GM19328 (cell line): ENCODE measurements at regions not wholly inside any gene's neighbourhood (a gene's known extent, or its start where the extent isn't known, plus 50 kb on each side); places are given as distances from the start of the nearest gene placed in this dataset.

Source experiments
- ATAC-seq: cut with Tn5 transposase; IDR thresholded peaks from one replicate; pipeline ENCODE4 v1.9.1; 2021; ENCODE audit warnings: mild to moderate bottlenecking, moderate library complexity; ENCODE audit not compliant: unreplicated experiment

DNA sequence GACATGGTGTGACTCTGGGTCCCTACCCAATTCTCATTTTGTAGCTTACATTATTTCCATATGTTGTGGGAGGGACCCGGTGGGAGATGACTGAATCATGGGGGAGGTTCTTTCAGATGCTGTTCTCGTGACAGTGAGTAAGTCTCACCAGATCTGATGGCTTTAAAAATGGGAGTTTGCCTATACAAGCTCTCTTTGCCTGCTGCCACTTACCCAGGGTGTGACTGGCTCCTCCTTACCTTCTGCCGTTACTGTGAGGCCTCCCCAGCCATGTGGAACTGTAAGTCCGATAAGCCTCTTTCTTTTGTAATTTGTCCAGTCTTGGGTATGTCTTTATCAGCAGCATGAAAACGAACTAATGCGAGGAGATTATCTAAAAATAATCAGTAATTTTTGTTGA is 1683.2 kb upstream of the SLC39A10 start:
- no peak for ATAC-seq

DNA sequence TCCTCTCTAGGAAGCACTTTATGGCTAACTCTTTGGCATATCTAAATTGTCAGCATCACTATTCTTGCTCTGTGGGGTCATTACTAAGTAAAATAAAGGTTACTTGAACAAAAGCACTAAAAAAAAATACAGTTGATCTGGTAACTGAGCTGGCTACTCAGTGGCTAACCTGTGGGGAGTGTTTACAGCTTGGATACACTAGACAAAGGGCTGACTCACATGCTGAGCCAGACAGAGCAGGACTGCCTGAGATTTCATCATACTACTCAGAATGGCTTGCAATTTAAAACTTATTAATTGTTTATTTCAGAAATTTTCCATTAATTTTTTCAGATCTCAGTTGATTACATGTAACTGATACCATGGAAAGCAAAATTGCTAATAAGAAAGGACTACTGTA is 1690.4 kb upstream of the SLC39A10 start:
- no peak for ATAC-seq

DNA sequence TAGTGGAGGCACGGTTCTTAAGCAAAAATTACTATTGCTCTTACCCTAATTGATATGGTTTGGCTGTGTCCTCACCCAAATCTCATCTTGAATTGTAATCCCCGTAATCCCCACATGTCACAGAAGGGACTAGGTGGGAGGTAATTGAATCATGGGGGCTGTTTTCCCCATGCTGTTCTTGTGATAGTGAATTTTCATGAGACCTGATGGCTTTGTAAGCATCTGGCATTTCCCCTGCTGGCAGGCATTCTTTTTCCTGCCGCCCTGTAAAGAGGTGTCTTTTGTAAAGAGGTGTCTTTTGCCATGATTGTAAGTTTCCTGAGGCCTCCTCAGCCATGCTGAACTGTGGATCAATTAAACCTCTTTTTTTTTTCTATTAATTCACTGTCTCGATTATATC is 1691.8 kb upstream of the SLC39A10 start:
- ATAC-seq, result no peak

- ATAC-seq, result no peak
Observed at GRCh38 chr2:193963472-193964119, 1693.4 kb upstream of the SLC39A10 start.

DNA sequence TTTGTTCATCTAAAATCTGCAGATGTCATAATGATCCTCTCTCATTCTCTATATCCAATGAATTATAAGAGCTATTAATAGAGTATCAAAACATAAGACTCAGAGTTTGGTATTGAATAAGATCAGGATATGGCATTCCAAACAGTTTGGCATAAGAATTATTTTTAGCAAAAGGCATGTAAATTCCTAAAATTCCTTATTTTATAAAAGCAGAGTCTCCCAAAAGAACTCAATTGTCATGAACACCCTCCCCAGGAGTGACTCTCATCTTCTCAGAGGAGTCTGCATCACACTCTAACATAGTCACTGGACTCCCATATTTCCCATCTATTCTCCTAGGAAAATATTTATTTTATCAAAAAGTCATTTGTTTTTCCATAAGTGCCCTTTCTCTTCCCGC is 1710.2 kb upstream of the SLC39A10 start:
- ATAC-seq, result no peak

- ATAC-seq, result no peak
Observed at GRCh38 chr2:193943406-193943960, 1713.5 kb upstream of the SLC39A10 start.

DNA sequence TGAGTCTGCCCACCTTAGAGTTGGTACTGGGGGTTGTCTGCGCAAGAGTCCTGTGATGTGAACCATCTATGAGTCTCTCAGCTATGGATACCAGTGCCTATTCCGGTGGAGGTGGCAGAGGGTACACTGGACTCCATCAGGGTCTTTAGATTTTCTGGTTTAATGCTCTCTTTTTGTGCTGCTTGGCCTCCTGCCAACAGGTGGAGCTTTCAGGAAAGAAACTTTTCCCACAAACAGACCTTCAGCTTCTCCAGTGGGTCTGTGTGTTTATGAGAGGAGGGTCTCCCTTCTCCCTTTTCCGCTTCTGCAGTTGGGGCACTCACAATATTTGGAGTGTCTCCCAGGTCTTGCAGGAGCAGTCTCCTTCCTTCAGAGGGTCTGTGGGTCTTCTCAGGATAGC is 1721.9 kb upstream of the SLC39A10 start:
- ATAC-seq, result no peak

GRCh38 chr2:193929131-193929530 is 1727.9 kb upstream of the SLC39A10 start:
- ATAC-seq, result no peak

- ATAC-seq, result no peak
Observed at GRCh38 chr2:193907561-193907960, 1712.8 kb upstream of the TMEFF2 start.

DNA sequence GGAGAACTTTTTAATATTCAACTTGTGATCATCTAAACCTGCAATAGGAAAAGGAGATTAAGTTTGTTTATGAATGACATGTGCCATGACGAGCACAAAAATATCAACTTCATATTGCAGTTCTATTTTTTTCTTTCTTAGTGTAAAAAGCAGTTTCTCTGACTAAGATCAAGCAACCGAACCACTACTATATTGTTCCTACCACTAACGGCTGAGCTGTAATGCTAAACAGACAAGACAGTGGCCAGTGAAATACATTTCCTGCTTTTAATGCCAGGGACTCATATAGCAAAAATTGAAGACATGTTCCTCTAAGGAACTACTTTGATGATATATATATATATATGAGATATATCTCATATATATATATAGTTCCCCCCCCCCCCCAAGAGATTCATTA is 1705.6 kb upstream of the TMEFF2 start:
- ATAC-seq, result no peak

DNA sequence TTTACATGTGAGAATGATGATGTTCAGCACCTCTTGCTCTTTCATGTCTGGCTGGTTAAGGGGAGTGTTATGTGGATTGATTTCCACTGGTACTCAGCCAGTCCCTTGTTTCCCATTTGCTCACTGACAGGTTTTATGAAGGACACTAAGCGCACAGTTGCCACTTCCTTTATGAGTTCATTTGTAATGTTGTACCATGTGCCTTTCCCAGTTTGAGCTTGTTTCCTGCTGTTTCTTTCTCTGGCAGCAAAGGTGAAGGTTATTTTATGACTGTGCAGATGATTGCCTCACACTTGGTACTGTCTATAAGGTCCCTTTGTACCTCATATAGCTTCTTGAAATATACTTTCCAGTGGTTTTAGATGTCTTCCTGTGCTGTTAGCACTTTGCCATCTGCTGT is 1700.5 kb upstream of the TMEFF2 start:
- ATAC-seq, result no peak

DNA sequence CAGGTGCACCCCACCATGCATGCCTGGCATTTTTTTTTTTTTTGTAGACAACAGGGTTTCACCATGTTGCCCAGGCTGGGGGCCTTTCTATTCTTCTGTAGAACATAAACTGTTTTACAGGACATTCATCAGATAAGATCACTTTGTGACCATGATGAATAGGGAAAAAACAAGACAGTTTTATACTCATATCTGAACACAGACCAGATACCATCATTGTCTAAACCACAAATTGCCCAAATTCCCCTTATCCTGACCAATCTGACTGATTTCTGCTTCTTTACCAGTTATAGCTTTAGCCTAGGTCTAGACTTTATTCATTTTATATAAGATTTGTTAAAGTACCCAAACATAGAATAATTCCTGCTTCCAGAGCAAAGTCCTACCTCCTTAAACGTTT is 1699.3 kb upstream of the TMEFF2 start:
- no peak for ATAC-seq

DNA sequence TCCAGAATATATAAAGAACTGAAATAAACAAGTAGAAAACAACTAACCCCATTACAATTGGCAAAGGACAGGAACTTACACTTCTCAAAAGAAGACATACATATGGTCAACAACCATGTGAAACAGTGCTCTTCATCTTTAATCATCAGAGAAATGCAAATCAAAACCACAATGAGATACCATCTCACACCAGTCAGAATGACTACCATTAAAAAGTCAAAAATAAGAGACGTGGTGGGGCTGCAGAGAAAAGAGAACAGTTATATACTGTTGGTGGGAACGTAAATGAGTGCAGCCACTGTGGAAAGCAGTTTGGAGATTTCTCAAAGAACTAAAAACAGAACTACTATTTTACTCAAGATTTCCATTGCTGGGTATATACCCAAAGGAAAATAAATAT is 1696.3 kb upstream of the TMEFF2 start:
- ATAC-seq, result no peak

- ATAC-seq, result no peak
Observed at GRCh38 chr2:193885419-193885818, 1690.7 kb upstream of the TMEFF2 start.

- ATAC-seq, result no peak
Observed at GRCh38 chr2:193883820-193884219, 1689.1 kb upstream of the TMEFF2 start.

DNA sequence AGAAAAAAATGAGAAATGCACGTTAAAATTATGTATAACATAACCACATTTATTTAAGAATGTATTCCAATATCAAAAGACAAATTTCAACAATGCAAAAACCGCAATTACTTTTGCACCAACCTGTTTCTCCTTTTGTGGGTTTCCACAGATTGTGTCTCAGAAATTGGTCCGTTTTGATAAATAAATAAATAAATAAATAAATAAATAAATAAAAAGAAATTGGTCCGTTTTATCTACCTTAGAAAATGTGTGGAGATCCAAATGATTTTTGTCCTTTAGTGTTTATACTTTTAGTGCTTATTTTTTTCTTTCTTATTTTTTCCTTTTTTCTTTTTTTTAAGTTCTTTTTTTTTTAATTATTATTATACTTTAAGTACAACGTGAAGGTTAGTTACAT is 1682.2 kb upstream of the TMEFF2 start:
- ATAC-seq, result no peak

DNA sequence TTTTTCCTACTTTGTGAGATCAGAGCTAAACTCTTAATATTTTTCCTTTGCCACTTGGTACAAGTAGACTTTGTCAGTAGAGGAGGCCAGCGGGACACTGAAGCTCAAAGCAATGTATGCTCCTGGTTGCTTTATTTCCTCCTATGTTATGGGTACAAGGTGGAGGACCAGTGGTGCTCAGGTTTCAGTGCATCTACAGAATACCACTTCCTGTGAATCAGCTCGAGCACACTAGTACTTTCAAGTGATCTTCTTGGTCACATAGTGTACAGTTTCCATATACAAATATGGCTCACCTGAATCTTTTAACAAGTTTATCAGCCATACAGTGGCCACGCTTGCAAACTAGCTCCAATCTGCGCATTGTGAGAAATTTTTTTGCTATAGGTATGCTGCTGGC is 1674.8 kb upstream of the TMEFF2 start:
- no peak for ATAC-seq

- ATAC-seq, result no peak
Observed at GRCh38 chr2:193868833-193869232, 1674.1 kb upstream of the TMEFF2 start.

- ATAC-seq, result no peak
Observed at GRCh38 chr2:193868132-193868531, 1673.4 kb upstream of the TMEFF2 start.

DNA sequence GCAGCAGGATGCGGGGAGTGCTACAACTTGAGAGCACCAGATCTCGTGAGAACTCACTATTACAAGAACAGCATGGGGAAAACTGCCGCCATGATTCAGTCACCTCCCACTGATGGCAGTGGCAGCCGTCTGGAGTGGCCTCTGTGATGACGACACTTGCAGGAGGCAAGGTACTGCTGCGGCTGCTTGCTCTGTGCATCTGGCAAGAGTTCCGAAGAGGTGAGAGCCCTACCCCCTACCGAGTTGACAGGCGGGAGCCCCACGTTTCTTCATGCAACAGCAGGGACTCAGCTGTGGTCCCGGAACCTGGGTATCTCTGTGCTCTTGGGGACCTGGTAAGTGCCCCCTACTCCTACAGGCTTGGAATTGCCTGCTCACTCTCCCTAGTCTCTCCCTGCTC is 1672.7 kb upstream of the TMEFF2 start:
- no peak for ATAC-seq

DNA sequence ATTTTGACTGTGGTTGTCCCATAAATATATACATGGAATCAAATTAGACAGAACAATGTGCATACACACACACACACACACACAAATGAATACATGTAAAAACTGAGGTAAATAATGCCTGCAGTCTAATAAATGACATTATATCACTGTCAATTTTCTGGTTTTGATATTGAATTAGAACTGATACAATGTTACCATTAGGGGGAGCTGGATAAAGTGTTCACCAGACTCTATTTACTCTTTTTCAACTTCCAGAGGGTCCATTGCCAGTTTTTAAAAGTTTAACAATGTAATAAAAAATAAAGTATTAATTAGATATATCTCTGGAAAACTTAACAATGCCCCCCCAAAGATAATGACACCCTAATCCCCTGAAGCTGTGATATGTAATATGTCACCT is 1666.8 kb upstream of the TMEFF2 start:
- ATAC-seq, result no peak

DNA sequence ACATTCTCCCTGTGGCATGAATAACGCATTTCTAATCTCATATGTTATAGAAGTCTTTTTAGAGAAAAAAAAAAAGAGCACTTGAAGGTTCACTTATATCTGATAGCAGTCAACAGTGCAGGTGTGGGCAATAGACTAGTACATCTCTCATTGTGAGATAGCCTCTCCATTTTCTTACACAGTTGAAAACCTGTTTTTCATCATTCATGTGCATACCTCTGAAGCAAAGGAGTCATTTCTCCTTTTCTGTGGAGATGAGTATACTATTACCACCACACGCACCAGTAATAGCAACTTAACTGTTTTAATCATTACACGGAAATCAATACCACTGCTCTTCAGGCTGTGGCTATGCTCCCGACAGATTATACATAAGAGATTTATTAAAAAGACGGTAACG is 1653.3 kb upstream of the TMEFF2 start:
- ATAC-seq, result no peak

- ATAC-seq, result no peak
Observed at GRCh38 chr2:193847130-193847529, 1652.4 kb upstream of the TMEFF2 start.
